A549 (cell line): ENCODE measurements at regions not wholly inside any gene's neighbourhood (a gene's known extent, or its start where the extent isn't known, plus 50 kb on each side); places are given as distances from the start of the nearest gene placed in this dataset.
A peak's percentile ranks its signal among the peaks of the same experiment; 100 is the strongest.

ENCODE experiments used
- ATAC-seq, 2 experiments: fragments of 200-7000 bp in 1 of 2; fragments of >200 bp in 1 of 2; cut with Nextera tagmentation in 1 of 2; cut with Tn5 transposase in 1 of 2; 3 replicates each; pipeline versions ENCODE4 v1.8.0 to v1.9.1; 2018 to 2020; ENCODE audit warnings: mild to moderate bottlenecking in 1 of 2, moderate library complexity in 1 of 2
- CTCF ChIA-PET: fragments of 300-600 bp; sonication (Branson Sonifier 250); formaldehyde crosslinking; extraction: SDS; loops from one replicate; lab custom pipeline; 2021; ENCODE audit warnings: antibody characterized with exemption, inconsistent platforms; lab: Yijun Ruan, JAX
- POLR2A ChIA-PET: fragments of 350-600 bp; formaldehyde crosslinking; extraction: SDS; loops from one replicate; lab custom pipeline; 2021; ENCODE audit warnings: antibody characterized with exemption, inconsistent platforms; lab: Yijun Ruan, JAX
- DNase-seq, 2 experiments: peaks; one replicate each; pipeline versions ENCODE4 v3.0.0 to v3.0.0-alpha.2; 2011 to 2016; ENCODE audit warnings: low read depth in 1 of 2, low spot score in 1 of 2
- FAIRE-seq: peaks from 2 replicates; lab custom pipeline; 2011; peaks lifted over from hg19 to GRCh38; lab: Jason Lieb, UNC
- H3K27ac ChIP-seq, 2 experiments: fragments of >200 bp; sonication (Bioruptor Twin); formaldehyde crosslinking; 3 replicates each; pipeline ENCODE4 v1.5.1; 2016 to 2017
- H3K4me1 ChIP-seq: fragments of >200 bp; sonication (Bioruptor Twin); formaldehyde crosslinking; 3 replicates; pipeline ENCODE4 v1.6.1; 2016
- H3K4me2 ChIP-seq: fragments of >200 bp; sonication (Bioruptor Twin); formaldehyde crosslinking; 3 replicates; pipeline ENCODE4 v1.6.1; 2016
- H3K4me3 ChIP-seq: fragments of >200 bp; sonication (Bioruptor Twin); formaldehyde crosslinking; 3 replicates; pipeline ENCODE4 v1.5.1; 2016
- H3K9me3 ChIP-seq: fragments of >200 bp; sonication (Bioruptor Twin); formaldehyde crosslinking; 3 replicates; pipeline ENCODE4 v1.6.1; 2016
- BCL3 ChIP-seq: fragments of >200 bp; sonication (Bioruptor Twin); formaldehyde crosslinking; IDR thresholded peaks from 3 replicates; pipeline ENCODE4 v1.6.1; 2016
- CBX2 ChIP-seq: fragments of 200-600 bp; sonication (generic); IDR thresholded peaks from 2 replicates; pipeline ENCODE4 v1.6.1; 2016; ENCODE audit warnings: low read depth, mild to moderate bottlenecking, borderline replicate concordance
- CHD4 ChIP-seq: fragments of 200-600 bp; sonication (generic); IDR thresholded peaks from 2 replicates; pipeline ENCODE4 v1.6.1; 2016; ENCODE audit warnings: antibody characterized with exemption, mild to moderate bottlenecking, borderline replicate concordance
- E2F6 ChIP-seq: IDR thresholded peaks from 2 replicates; pipeline ENCODE4 v1.6.1; 2012; ENCODE audit warnings: low read depth, borderline replicate concordance
- FOSB ChIP-seq: fragments of 250-450 bp; sonication (Bioruptor Pico); IDR thresholded peaks from 2 replicates; pipeline ENCODE4 v1.5.0; 2020; ENCODE audit warnings: mild to moderate bottlenecking, moderate library complexity
- HDAC2 ChIP-seq: fragments of 200-600 bp; sonication (generic); IDR thresholded peaks from 2 replicates; pipeline ENCODE4 v1.6.1; 2016
- HEYL ChIP-seq: fragments of 250-450 bp; sonication (Bioruptor Pico); IDR thresholded peaks from 2 replicates; pipeline ENCODE4 v1.8.0; 2021; ENCODE audit warnings: mild to moderate bottlenecking, moderate library complexity
- HMGXB4 ChIP-seq: fragments of 250-450 bp; sonication (Bioruptor Pico); IDR thresholded peaks from 2 replicates; pipeline ENCODE4 v1.5.0; 2021; ENCODE audit warnings: mild to moderate bottlenecking, moderate library complexity, borderline replicate concordance
- HOXA7 ChIP-seq: fragments of 250-450 bp; sonication (Bioruptor Pico); IDR thresholded peaks from 2 replicates; pipeline ENCODE4 v1.5.0; 2020; ENCODE audit warnings: mild to moderate bottlenecking, moderate library complexity
- HOXB5 ChIP-seq: fragments of 250-450 bp; sonication (Bioruptor Pico); IDR thresholded peaks from 2 replicates; pipeline ENCODE4 v1.5.0; 2020; ENCODE audit warnings: mild to moderate bottlenecking, moderate library complexity
- JUN ChIP-seq, 2 experiments: fragments of >200 bp; sonication (Bioruptor Twin); formaldehyde crosslinking; IDR thresholded peaks; 2 replicates in 1 of 2; 3 replicates in 1 of 2; pipeline ENCODE4 v1.6.1; 2016 to 2017
- MYC ChIP-seq: IDR thresholded peaks from 2 replicates; pipeline ENCODE4 v1.6.1; 2012; ENCODE audit warnings: mild to moderate bottlenecking, inconsistent platforms, low read length, improper control_type of control experiment, borderline replicate concordance
- NR3C1 ChIP-seq: fragments of >200 bp; sonication (Bioruptor Twin); formaldehyde crosslinking; IDR thresholded peaks from 3 replicates; pipeline ENCODE4 v1.6.1; 2017
- POLR2A ChIP-seq: IDR thresholded peaks from 2 replicates; pipeline ENCODE4 v1.6.1; 2012; ENCODE audit warnings: mild to moderate bottlenecking, low read length
- RAD21 ChIP-seq, 2 experiments: fragments of >200 bp in 1 of 2; sonication (Bioruptor Twin) in 1 of 2; formaldehyde crosslinking in 1 of 2; IDR thresholded peaks in 1 of 2; conservative IDR thresholded peaks in 1 of 2; 2 replicates in 1 of 2; 3 replicates in 1 of 2; pipeline ENCODE4 v1.6.1; 2012 to 2018; ENCODE audit warnings: inconsistent platforms in 1 of 2
- RARB ChIP-seq: fragments of 250-450 bp; sonication (Bioruptor Pico); IDR thresholded peaks from 2 replicates; pipeline ENCODE4 v1.8.0; 2021; ENCODE audit warnings: mild to moderate bottlenecking, moderate library complexity
- SMC3 ChIP-seq: fragments of >200 bp; sonication (Bioruptor Twin); formaldehyde crosslinking; IDR thresholded peaks from 3 replicates; pipeline ENCODE4 v1.6.1; 2018; ENCODE audit warnings: inconsistent platforms
- SREBF2 ChIP-seq: fragments of 450-650 bp; IDR thresholded peaks from 2 replicates; pipeline ENCODE4 v1.6.1; 2014; ENCODE audit warnings: mild to moderate bottlenecking, moderate library complexity
- TFCP2L1 ChIP-seq: fragments of 250-450 bp; sonication (Bioruptor Pico); IDR thresholded peaks from 2 replicates; pipeline ENCODE4 v1.5.0; 2021; ENCODE audit warnings: mild to moderate bottlenecking
- ZNF302 ChIP-seq: fragments of 250-450 bp; sonication (Bioruptor Pico); IDR thresholded peaks from 2 replicates; pipeline ENCODE4 v1.9.0; 2021; ENCODE audit warnings: inconsistent platforms, mild to moderate bottlenecking, moderate library complexity
- ZSCAN20 ChIP-seq: fragments of 250-450 bp; sonication (Bioruptor Pico); IDR thresholded peaks from 2 replicates; pipeline ENCODE4 v1.8.0; 2022; ENCODE audit warnings: mild to moderate bottlenecking, moderate library complexity
- WGBS: methylation state at CpG from one replicate; pipeline ENCODE4 v1.1.6; 2017; ENCODE audit errors: missing lambda C conversion rate; 5-methylcytosine and 5-hydroxymethylcytosine counted together
- TF ChIP-seq, protein P1 (sequence below): fragments of >200 bp; sonication (Bioruptor Twin); formaldehyde crosslinking; IDR thresholded peaks from 3 replicates; pipeline ENCODE4 v1.5.1; 2016
- TF ChIP-seq, protein P2 (sequence below): fragments of >200 bp; sonication (Bioruptor Twin); formaldehyde crosslinking; IDR thresholded peaks from 2 replicates; pipeline ENCODE4 v1.6.1; 2016

- DNase-seq (peak in 1 of 2 experiments; percentile 1), FAIRE-seq (no peak), ATAC-seq (peak in 1 of 2 experiments; percentile 34; a peak in 1 of 6 replicates)
- ChIA-PET POLR2A (no interaction called here), CTCF (interaction anchor here (0.6 to 1.2 kb wide), 2 partner anchors 321 to 1169 kb away, joined by 3 to 4 read pairs; no protein-coding TSS in a partner anchor)
- Histone ChIP-seq H3K9me3 (no peaks in the 10 kb centered on the region), H3K4me2 (no peak overlapping the region), H3K4me1 (no peaks in the 10 kb centered on the region), H3K27ac (no peak overlapping the region), H3K4me3 (no peak overlapping the region)
- TF ChIP-seq, protein P1, sequence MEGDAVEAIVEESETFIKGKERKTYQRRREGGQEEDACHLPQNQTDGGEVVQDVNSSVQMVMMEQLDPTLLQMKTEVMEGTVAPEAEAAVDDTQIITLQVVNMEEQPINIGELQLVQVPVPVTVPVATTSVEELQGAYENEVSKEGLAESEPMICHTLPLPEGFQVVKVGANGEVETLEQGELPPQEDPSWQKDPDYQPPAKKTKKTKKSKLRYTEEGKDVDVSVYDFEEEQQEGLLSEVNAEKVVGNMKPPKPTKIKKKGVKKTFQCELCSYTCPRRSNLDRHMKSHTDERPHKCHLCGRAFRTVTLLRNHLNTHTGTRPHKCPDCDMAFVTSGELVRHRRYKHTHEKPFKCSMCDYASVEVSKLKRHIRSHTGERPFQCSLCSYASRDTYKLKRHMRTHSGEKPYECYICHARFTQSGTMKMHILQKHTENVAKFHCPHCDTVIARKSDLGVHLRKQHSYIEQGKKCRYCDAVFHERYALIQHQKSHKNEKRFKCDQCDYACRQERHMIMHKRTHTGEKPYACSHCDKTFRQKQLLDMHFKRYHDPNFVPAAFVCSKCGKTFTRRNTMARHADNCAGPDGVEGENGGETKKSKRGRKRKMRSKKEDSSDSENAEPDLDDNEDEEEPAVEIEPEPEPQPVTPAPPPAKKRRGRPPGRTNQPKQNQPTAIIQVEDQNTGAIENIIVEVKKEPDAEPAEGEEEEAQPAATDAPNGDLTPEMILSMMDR: peak; percentile 24; the same call in 1 of the 3 replicates
- TF ChIP-seq FOSB (CRISPR knock-in tag) (no peak), SMC3 (peak; percentile 21; the same call in 1 of the 3 replicates), SREBF2 (no peak), HOXB5 (CRISPR knock-in tag) (no peak), RAD21 (conservative IDR thresholded peaks at IDR 0.05 in 1 of 2, IDR thresholded peaks at IDR 0.05 in 1 of 2) (peak in 1 of 2 experiments; percentile 9; a peak in 3 of 5 replicates)
- 4% methylated on average over 1 of the region's 1 CpG for WGBS
Measured at GRCh38 chr11:90639461-90639993, 416.7 kb upstream of the CHORDC1 start.

GRCh38 chr11:90635886-90636285, 413.0 kb upstream of the CHORDC1 start:
- no peak for DNase-seq
- CTCF ChIA-PET: no interaction called here
- Histone ChIP-seq H3K27ac (no peak overlapping the region), H3K4me3 (no peak overlapping the region), H3K9me3 (no peaks in the 10 kb centered on the region), H3K4me1 (no peaks in the 10 kb centered on the region), H3K4me2 (no peak overlapping the region)
- no peak for FAIRE-seq
- 7% methylated on average over 1 of the region's 1 CpG for WGBS
- no peak for ATAC-seq
- POLR2A ChIA-PET: no interaction called here
- no peak for TF ChIP-seq HMGXB4 (CRISPR knock-in tag)

DNA sequence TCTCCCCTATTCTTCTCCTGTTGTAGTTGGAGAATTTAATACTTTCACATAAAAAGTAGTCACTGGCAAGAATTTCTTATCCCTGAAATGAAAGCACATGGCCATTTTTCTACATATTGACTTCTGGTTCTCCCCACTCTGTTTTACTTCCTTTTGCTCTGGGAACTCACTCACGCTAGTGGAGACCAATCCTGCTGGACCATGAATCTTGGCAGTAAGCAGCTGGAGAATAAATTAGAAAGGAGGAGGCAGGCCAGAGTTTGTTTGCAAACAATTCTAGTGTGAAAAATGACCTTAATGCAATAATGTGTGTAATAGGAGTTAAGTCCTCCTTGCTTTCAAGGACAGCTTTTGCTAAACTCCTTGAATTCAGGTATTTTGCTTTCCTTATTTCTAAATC, 412.3 kb upstream of the CHORDC1 start:
- no peak overlapping the region for H3K27ac ChIP-seq
- no peaks in the 10 kb centered on the region for H3K9me3 ChIP-seq
- H3K4me2 ChIP-seq: no peak overlapping the region
- POLR2A ChIA-PET: no interaction called here
- no peak for FAIRE-seq
- ATAC-seq: no peak
- CTCF ChIA-PET: no interaction called here
- WGBS: 86% methylated on average over 1 of the region's 1 CpG
- TF ChIP-seq MYC (no peak), JUN (IDR thresholded peaks at IDR 0.05) (no peak), FOSB (CRISPR knock-in tag) (no peak), POLR2A (no peak), ZSCAN20 (no peak), TFCP2L1 (no peak), HEYL (CRISPR knock-in tag) (no peak), CHD4 (no peak)
- TF ChIP-seq, protein P2, sequence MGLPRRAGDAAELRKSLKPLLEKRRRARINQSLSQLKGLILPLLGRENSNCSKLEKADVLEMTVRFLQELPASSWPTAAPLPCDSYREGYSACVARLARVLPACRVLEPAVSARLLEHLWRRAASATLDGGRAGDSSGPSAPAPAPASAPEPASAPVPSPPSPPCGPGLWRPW: no peak
- TF ChIP-seq, all 56 proteins: peak for 0
- no peak overlapping the region for H3K4me3 ChIP-seq
- DNase-seq: no peak
- H3K4me1 ChIP-seq: no peaks in the 10 kb centered on the region

DNA sequence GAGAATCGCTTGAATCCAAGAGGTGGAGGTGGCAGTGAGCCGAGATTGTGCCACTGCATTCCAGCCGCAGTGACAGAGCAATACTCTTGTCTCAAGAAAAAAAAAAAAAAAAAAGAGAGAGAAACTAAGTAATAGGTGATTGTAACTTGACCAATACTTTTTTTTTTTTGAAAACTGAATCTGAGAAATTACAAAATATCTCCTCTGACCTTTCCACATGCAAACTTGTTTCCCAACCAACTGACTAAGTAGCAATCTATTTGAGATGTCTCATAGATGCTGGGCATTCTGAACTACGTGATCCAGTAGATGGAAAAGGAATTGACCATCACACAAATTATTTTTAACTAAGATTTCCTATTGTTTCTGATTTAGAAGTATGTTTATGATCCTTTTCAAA, 407.3 kb upstream of the CHORDC1 start:
- no peak for DNase-seq
- H3K4me1 ChIP-seq: no peaks in the 10 kb centered on the region
- POLR2A ChIA-PET: no interaction called here
- TF ChIP-seq SREBF2 (no peak), RARB (CRISPR knock-in tag) (no peak), NR3C1 (no peak), CBX2 (no peak), HDAC2 (no peak), ZNF302 (no peak), POLR2A (no peak), TFCP2L1 (no peak), E2F6 (no peak), BCL3 (no peak), HOXA7 (no peak)
- TF ChIP-seq, all 56 proteins: peak for 0
- no peak for ATAC-seq
- no peak overlapping the region for H3K4me3 ChIP-seq
- no peak for FAIRE-seq
- 32% methylated on average over 4 of the region's 4 CpGs for WGBS
- no peak overlapping the region for H3K4me2 ChIP-seq
- no peak overlapping the region for H3K27ac ChIP-seq
- no peaks in the 10 kb centered on the region for H3K9me3 ChIP-seq
- CTCF ChIA-PET: no interaction called here
